ENCODE measurements at regions not wholly inside any gene's neighbourhood (a gene's known extent, or its start where the extent isn't known, plus 50 kb on each side); places are given as distances from the start of the nearest gene placed in this dataset.

DNA sequence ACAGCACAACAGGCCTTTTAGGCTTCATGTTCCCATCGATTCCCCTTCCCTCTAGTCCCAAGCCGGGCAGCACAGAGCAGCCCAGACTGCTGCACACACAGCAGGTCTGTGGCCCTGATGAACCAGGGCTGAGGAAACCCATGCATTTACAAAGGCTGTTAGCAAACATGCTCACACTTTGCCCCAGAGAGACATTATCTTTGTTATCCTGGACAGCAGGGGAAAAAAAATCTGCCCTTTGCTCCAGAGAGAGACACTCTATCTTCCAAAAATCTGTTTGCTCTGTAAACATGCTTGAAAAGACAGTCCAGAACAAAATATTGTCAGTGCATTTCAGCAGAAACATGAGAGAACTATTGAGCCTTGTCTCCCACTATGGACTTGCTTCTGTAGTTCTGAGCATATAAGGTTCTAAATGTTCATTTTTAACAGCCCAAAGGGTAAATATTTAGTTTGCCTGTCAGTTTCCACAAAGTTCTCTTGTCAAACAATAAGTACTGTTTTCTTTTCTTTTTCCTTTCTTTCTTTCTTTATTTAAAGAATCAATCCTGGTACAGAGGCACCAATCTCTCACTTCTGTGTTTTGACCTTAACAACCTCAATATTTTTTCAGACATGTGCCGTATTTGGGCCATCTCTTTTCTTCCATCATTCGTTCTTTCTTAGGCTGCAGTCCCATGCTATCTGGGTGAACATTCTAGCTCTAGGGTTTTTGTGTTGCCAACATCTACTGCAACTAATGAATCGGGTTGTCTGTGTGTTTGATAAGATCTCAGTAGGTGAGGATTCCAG, 468.0 kb downstream of the EPM2A start:
- H3K36me3 ChIP-seq: no peaks in the 10 kb centered on the region
- no peak for TF ChIP-seq CTCF (IDR thresholded peaks at IDR 0.05; ENCODE audit: low read depth, low read length)
- no peaks in the 10 kb centered on the region for H3K27me3 ChIP-seq
- H3K9me3 ChIP-seq: no peaks in the 10 kb centered on the region
- H3K4me3 ChIP-seq (ENCODE audit: low read depth, low read length): no peak overlapping the region
- H3K4me1 ChIP-seq: peaks cover 11% of the 10 kb centered on the region
- no peak for DNase-seq

GRCh38 chr6:145270464-145270863, 464.9 kb downstream of the EPM2A start:
- TF ChIP-seq CTCF (IDR thresholded peaks at IDR 0.05; ENCODE audit: low read depth, low read length): no peak
- H3K36me3 ChIP-seq: no peaks in the 10 kb centered on the region
- H3K27me3 ChIP-seq: no peaks in the 10 kb centered on the region
- no peaks in the 10 kb centered on the region for H3K9me3 ChIP-seq
- H3K4me3 ChIP-seq (ENCODE audit: low read depth, low read length): no peak overlapping the region
- no peak for DNase-seq
- H3K4me1 ChIP-seq: no peaks in the 10 kb centered on the region

DNA sequence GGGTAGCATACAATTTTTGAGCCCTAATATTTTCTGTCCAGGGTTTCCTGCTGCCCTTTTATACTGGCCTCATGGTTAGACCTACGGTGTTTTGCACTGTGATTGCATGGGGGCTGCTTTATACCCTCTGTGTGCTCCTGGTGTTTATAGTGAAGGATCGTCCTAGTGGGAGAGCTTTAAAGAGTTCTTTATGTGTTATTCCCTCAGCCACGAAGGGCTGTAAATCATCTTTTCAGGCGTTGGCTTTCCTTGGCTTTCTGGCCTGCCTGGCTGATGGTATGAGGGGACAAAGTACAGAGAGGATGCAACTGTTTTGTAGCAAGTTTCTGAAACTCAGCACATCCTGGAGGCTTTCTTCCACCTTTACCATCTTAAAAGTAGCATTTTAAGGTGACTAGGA, 464.3 kb downstream of the EPM2A start:
- no peaks in the 10 kb centered on the region for H3K4me1 ChIP-seq
- no peaks in the 10 kb centered on the region for H3K9me3 ChIP-seq
- no peaks in the 10 kb centered on the region for H3K27me3 ChIP-seq
- TF ChIP-seq CTCF (IDR thresholded peaks at IDR 0.05; ENCODE audit: low read depth, low read length): no peak
- no peak for DNase-seq
- H3K4me3 ChIP-seq (ENCODE audit: low read depth, low read length): no peak overlapping the region
- H3K36me3 ChIP-seq: no peaks in the 10 kb centered on the region

DNA sequence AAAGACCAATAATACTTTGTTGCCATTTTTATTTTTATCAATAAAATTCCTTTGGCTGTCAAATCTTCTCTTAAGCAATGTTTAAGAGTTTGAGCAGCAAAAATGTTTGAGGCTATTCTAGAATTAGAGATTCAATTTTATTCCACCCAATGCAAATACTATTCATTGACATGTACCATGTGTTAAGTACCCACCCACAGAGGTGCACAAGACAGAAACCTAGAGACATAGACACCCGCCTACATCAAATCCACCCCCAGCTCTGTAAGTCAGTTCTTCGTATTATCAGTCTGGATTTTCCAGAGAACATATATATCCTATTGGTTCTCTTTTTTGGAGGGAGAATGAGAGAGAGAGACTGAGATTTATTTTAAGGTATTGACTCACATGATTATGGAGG, 463.7 kb downstream of the EPM2A start:
- H3K36me3 ChIP-seq: no peaks in the 10 kb centered on the region
- H3K4me1 ChIP-seq: no peaks in the 10 kb centered on the region
- no peak overlapping the region for H3K4me3 ChIP-seq (ENCODE audit: low read depth, low read length)
- no peaks in the 10 kb centered on the region for H3K27me3 ChIP-seq
- DNase-seq: no peak
- H3K9me3 ChIP-seq: no peaks in the 10 kb centered on the region
- no peak for TF ChIP-seq CTCF (IDR thresholded peaks at IDR 0.05; ENCODE audit: low read depth, low read length)

DNA sequence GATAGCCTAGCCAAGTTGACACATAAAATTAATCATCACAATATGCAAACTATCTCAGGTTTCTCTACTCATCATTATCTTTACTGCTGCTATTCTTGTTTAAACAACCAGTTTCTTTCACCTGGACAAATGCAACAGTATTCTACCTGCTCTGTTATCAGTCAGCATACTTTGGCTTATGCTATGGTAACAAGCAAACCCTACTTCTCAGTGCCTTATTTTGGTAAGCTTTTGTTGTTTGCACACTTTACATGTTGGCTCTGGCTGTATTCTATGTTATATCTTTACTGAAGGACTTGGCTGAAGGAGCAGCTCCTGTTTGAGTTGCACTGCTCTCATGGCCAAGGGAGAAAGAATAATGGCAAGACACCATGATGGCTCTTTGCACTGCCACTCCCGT, 463.1 kb downstream of the EPM2A start:
- no peak for TF ChIP-seq CTCF (IDR thresholded peaks at IDR 0.05; ENCODE audit: low read depth, low read length)
- Histone ChIP-seq H3K4me3 (ENCODE audit: low read depth, low read length) (no peak overlapping the region), H3K9me3 (no peaks in the 10 kb centered on the region), H3K36me3 (no peaks in the 10 kb centered on the region), H3K27me3 (no peaks in the 10 kb centered on the region), H3K4me1 (no peaks in the 10 kb centered on the region)
- DNase-seq: no peak

DNA sequence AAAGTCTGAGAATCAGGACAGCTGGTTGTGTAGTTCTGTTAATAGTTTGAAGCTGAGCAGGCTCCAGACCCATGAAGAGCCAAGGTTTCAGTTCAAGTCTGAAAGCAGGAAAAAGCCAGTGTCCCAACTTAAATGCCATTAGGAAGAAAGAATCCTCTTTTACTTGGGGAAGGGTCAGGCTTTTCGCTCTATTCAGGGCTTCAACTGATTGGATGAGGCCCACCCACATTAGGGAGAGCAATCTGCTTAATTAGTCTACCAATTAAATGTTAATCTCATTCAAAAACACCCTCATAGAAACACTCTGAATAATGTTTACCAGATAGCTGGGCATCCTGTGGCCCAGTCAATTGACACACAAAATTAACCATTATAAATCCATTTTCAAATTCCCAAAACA, 462.2 kb downstream of the EPM2A start:
- DNase-seq: no peak
- Histone ChIP-seq H3K4me1 (no peaks in the 10 kb centered on the region), H3K4me3 (ENCODE audit: low read depth, low read length) (no peak overlapping the region), H3K27me3 (no peaks in the 10 kb centered on the region), H3K9me3 (no peaks in the 10 kb centered on the region), H3K36me3 (no peaks in the 10 kb centered on the region)
- TF ChIP-seq CTCF (IDR thresholded peaks at IDR 0.05; ENCODE audit: low read depth, low read length): no peak
